ENCODE measurements at regions not wholly inside any gene's neighbourhood (a gene's known extent, or its start where the extent isn't known, plus 50 kb on each side); places are given as distances from the start of the nearest gene placed in this dataset.
A peak's percentile ranks its signal among the peaks of the same experiment; 100 is the strongest.

- DNase-seq (ENCODE audit: low read depth), result no peak
These were observed 50.2 kb upstream of the SDK2 start for GRCh38 chr17:73694491-73694890.

- DNase-seq (ENCODE audit: low read depth), result no peak
These were observed 50.9 kb upstream of the SDK2 start for GRCh38 chr17:73695035-73695738.

GRCh38 chr17:73696251-73696650, 52.0 kb upstream of the SDK2 start:
- DNase-seq (ENCODE audit: low read depth), result no peak

GRCh38 chr17:73697872-73698271, 53.6 kb upstream of the SDK2 start:
- DNase-seq (ENCODE audit: low read depth), result no peak

- DNase-seq (ENCODE audit: low read depth), result no peak
These were observed 54.7 kb upstream of the SDK2 start for GRCh38 chr17:73698966-73699365.

GRCh38 chr17:73701701-73702100, 57.5 kb upstream of the SDK2 start:
- DNase-seq (ENCODE audit: low read depth), result no peak

GRCh38 chr17:73703192-73703591, 58.9 kb upstream of the SDK2 start:
- no peak for DNase-seq (ENCODE audit: low read depth)

- DNase-seq (ENCODE audit: low read depth), result no peak
These were observed 59.7 kb upstream of the SDK2 start for GRCh38 chr17:73703917-73704316.

- DNase-seq (ENCODE audit: low read depth), result peak; percentile 13
These were observed 61.3 kb upstream of the SDK2 start for GRCh38 chr17:73705594-73705993.

GRCh38 chr17:73706428-73706827, 62.2 kb upstream of the SDK2 start:
- DNase-seq (ENCODE audit: low read depth), result no peak

GRCh38 chr17:73706858-73707257, 62.6 kb upstream of the SDK2 start:
- DNase-seq (ENCODE audit: low read depth), result no peak

GRCh38 chr17:73707358-73707757, 63.1 kb upstream of the SDK2 start:
- DNase-seq (ENCODE audit: low read depth), result no peak

GRCh38 chr17:73710095-73710592, 65.9 kb upstream of the SDK2 start:
- DNase-seq (ENCODE audit: low read depth), result no peak

- no peak for DNase-seq (ENCODE audit: low read depth)
These were observed 66.9 kb upstream of the SDK2 start for GRCh38 chr17:73711184-73711583.

- no peak for DNase-seq (ENCODE audit: low read depth)
These were observed 67.7 kb upstream of the SDK2 start for GRCh38 chr17:73711916-73712315.

GRCh38 chr17:73713136-73713535, 68.9 kb upstream of the SDK2 start:
- DNase-seq (ENCODE audit: low read depth), result no peak

GRCh38 chr17:73715769-73716168, 71.5 kb upstream of the SDK2 start:
- no peak for DNase-seq (ENCODE audit: low read depth)

- no peak for DNase-seq (ENCODE audit: low read depth)
These were observed 73.4 kb upstream of the SDK2 start for GRCh38 chr17:73717690-73718089.

- DNase-seq (ENCODE audit: low read depth), result no peak
These were observed 74.1 kb upstream of the SDK2 start for GRCh38 chr17:73718362-73718761.

GRCh38 chr17:73718912-73719311, 74.7 kb upstream of the SDK2 start:
- no peak for DNase-seq (ENCODE audit: low read depth)

GRCh38 chr17:73719588-73720071, 75.4 kb upstream of the SDK2 start:
- DNase-seq (ENCODE audit: low read depth), result no peak

GRCh38 chr17:73720187-73720834, 76.1 kb upstream of the SDK2 start:
- DNase-seq (ENCODE audit: low read depth), result no peak

GRCh38 chr17:73722165-73722564, 77.9 kb upstream of the SDK2 start:
- no peak for DNase-seq (ENCODE audit: low read depth)

- DNase-seq (ENCODE audit: low read depth), result no peak
These were observed 79.1 kb upstream of the SDK2 start for GRCh38 chr17:73723317-73723716.

Measured in GM04503 (cell line).